Esophagus squamous epithelium (tissue), 4 donors: ENCODE measurements at regions not wholly inside any gene's neighbourhood (a gene's known extent, or its start where the extent isn't known, plus 50 kb on each side); places are given as distances from the start of the nearest gene placed in this dataset.

ENCODE experiments used
- POLR2A ChIP-seq, 4 donors: fragments of 450-650 bp; IDR thresholded peaks; one replicate each; pipeline ENCODE4 v1.6.1; 2017; ENCODE audit warnings: antibody characterized with exemption in 4 of 4, mild to moderate bottlenecking in 4 of 4, moderate library complexity in 3 of 4
- TF ChIP-seq, protein P1 (sequence below), 6 experiments: fragments of 450-650 bp in 4 of 6; fragments of 200-600 bp in 2 of 6; sonication (generic) in 2 of 6; IDR thresholded peaks; one replicate each; pipeline ENCODE4 v1.5.1; 2016 to 2019; ENCODE audit warnings: antibody characterized with exemption in 6 of 6, mild to moderate bottlenecking in 4 of 6, moderate library complexity in 4 of 6

DNA sequence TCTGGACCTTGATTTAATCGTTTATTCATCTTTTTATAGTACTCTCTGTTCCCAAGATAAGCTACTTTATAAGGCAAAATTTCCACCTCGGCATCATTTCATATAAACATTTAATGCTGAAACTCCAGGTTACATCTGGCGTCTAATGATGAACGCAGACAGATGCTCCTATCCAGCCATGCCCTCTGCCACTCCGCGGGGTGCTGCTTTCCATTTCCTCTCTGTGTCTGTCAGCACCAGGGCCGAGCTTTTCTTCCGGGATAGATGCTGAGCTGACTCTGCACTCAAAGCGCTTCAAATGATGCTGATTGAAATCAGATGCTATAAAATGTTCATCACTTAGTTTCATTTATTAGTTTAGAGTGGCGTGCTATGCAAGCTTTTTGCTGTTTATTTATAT, 80.5 kb upstream of the HELT start:
- TF ChIP-seq POLR2A (IDR thresholded peaks at IDR 0.05) = no peak
- TF ChIP-seq, protein P1, sequence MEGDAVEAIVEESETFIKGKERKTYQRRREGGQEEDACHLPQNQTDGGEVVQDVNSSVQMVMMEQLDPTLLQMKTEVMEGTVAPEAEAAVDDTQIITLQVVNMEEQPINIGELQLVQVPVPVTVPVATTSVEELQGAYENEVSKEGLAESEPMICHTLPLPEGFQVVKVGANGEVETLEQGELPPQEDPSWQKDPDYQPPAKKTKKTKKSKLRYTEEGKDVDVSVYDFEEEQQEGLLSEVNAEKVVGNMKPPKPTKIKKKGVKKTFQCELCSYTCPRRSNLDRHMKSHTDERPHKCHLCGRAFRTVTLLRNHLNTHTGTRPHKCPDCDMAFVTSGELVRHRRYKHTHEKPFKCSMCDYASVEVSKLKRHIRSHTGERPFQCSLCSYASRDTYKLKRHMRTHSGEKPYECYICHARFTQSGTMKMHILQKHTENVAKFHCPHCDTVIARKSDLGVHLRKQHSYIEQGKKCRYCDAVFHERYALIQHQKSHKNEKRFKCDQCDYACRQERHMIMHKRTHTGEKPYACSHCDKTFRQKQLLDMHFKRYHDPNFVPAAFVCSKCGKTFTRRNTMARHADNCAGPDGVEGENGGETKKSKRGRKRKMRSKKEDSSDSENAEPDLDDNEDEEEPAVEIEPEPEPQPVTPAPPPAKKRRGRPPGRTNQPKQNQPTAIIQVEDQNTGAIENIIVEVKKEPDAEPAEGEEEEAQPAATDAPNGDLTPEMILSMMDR (IDR thresholded peaks at IDR 0.05) = no peak
